ENCODE measurements at regions not wholly inside any gene's neighbourhood (a gene's known extent, or its start where the extent isn't known, plus 50 kb on each side); places are given as distances from the start of the nearest gene placed in this dataset.

GRCh38 chr18:67140495-67140894, 376.0 kb downstream of the DSEL start:
- TF ChIP-seq CHD2 (IDR thresholded peaks at IDR 0.05; ENCODE audit: low read length): no peak
- no peak for TF ChIP-seq RAD21 (IDR thresholded peaks at IDR 0.05 in 1 of 2, conservative IDR thresholded peaks at IDR 0.05 in 1 of 2; ENCODE audit: low read depth in 2 of 2, low read length in 2 of 2)
- no peak for TF ChIP-seq POLR2AphosphoS5 (IDR thresholded peaks at IDR 0.05; ENCODE audit: low read depth, low read length)
- TF ChIP-seq POLR2A (IDR thresholded peaks at IDR 0.05; ENCODE audit: control extremely low read depth in 1 of 2, low read depth in 2 of 2, low read length in 2 of 2): no peak
- no peak for TF ChIP-seq JUND (IDR thresholded peaks at IDR 0.05; ENCODE audit: low read length)
- no peak for TF ChIP-seq BCL11A (IDR thresholded peaks at IDR 0.05; ENCODE audit: low read depth in 2 of 2, low read length in 2 of 2)
- TF ChIP-seq, protein P1, sequence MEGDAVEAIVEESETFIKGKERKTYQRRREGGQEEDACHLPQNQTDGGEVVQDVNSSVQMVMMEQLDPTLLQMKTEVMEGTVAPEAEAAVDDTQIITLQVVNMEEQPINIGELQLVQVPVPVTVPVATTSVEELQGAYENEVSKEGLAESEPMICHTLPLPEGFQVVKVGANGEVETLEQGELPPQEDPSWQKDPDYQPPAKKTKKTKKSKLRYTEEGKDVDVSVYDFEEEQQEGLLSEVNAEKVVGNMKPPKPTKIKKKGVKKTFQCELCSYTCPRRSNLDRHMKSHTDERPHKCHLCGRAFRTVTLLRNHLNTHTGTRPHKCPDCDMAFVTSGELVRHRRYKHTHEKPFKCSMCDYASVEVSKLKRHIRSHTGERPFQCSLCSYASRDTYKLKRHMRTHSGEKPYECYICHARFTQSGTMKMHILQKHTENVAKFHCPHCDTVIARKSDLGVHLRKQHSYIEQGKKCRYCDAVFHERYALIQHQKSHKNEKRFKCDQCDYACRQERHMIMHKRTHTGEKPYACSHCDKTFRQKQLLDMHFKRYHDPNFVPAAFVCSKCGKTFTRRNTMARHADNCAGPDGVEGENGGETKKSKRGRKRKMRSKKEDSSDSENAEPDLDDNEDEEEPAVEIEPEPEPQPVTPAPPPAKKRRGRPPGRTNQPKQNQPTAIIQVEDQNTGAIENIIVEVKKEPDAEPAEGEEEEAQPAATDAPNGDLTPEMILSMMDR (IDR thresholded peaks at IDR 0.05; ENCODE audit: control extremely low read depth in 1 of 3, insufficient read depth in 1 of 3, low read depth in 1 of 3, low read length in 3 of 3): no peak
- TF ChIP-seq TAF1 (IDR thresholded peaks at IDR 0.05; ENCODE audit: low read depth, low read length): no peak
- no peak for TF ChIP-seq CBX8 (IDR thresholded peaks at IDR 0.05; ENCODE audit: borderline replicate concordance, low read depth, low read length)
- no peak for TF ChIP-seq BACH1 (IDR thresholded peaks at IDR 0.05; ENCODE audit: low read length)
- TF ChIP-seq KDM5A (IDR thresholded peaks at IDR 0.05; ENCODE audit: low read length): no peak
- no peak for TF ChIP-seq NANOG (IDR thresholded peaks at IDR 0.05; ENCODE audit: insufficient read depth, low read depth, low read length, poor library complexity, severe bottlenecking)
- no peak for TF ChIP-seq EP300 (IDR thresholded peaks at IDR 0.05; ENCODE audit: borderline replicate concordance in 1 of 2, low read depth in 2 of 2, low read length in 2 of 2)
- no peak for TF ChIP-seq CEBPB (IDR thresholded peaks at IDR 0.05; ENCODE audit: low read depth, low read length)

Data from H1 (cell line).